MCF 10A (cell line): ENCODE measurements at regions not wholly inside any gene's neighbourhood (a gene's known extent, or its start where the extent isn't known, plus 50 kb on each side); places are given as distances from the start of the nearest gene placed in this dataset.

ENCODE experiments used
- BruUV-seq: library from RNA; stranded (reverse); fragments of 400-500 nt; replicated peaks from 2 replicates; lab custom pipeline; 2021; lab: Mats Ljungman, UMichigan
- CTCF ChIA-PET: fragments of 300-600 bp; sonication (Branson Sonifier 250); formaldehyde crosslinking; extraction: SDS; loops from one replicate; lab custom pipeline; 2021; ENCODE audit warnings: antibody characterized with exemption, inconsistent platforms; lab: Yijun Ruan, JAX
- POLR2A ChIA-PET: fragments of 300-600, 350-650 bp; sonication (Branson Sonifier 250); formaldehyde crosslinking; extraction: SDS; loops from one replicate; lab custom pipeline; 2020; ENCODE audit warnings: antibody characterized with exemption, inconsistent platforms; lab: Yijun Ruan, JAX
- DNase-seq: peaks from one replicate; pipeline ENCODE4 v3.0.0-alpha.2; 2018; ENCODE audit not compliant: unreplicated experiment
- H3K27ac Mint-ChIP-seq: one replicate; pipeline ENCODE4 v1.8.0; 2022; ENCODE audit warnings: mild to moderate bottlenecking, low read depth, mixed read lengths; ENCODE audit not compliant: unreplicated experiment
- H3K27me3 Mint-ChIP-seq: one replicate; pipeline ENCODE4 v1.8.0; 2022; ENCODE audit warnings: mixed read lengths; ENCODE audit not compliant: insufficient read depth, unreplicated experiment
- H3K36me3 Mint-ChIP-seq: one replicate; pipeline ENCODE4 v1.8.0; 2022; ENCODE audit warnings: mild to moderate bottlenecking, moderate library complexity, mixed read lengths; ENCODE audit not compliant: insufficient read depth, unreplicated experiment
- H3K4me1 Mint-ChIP-seq: one replicate; pipeline ENCODE4 v1.8.0; 2022; ENCODE audit warnings: mixed read lengths; ENCODE audit not compliant: insufficient read depth, unreplicated experiment
- H3K4me3 Mint-ChIP-seq: one replicate; pipeline ENCODE4 v1.8.0; 2022; ENCODE audit warnings: mild to moderate bottlenecking, moderate library complexity, mixed read lengths; ENCODE audit not compliant: unreplicated experiment
- H3K9me3 Mint-ChIP-seq: one replicate; pipeline ENCODE4 v1.8.0; 2022; ENCODE audit warnings: mixed read lengths; ENCODE audit not compliant: unreplicated experiment
- CTCF ChIP-seq: fragments of 200-600 bp; IDR thresholded peaks from one replicate; pipeline ENCODE4 v1.8.0; 2022; ENCODE audit warnings: antibody characterized with exemption, mild to moderate bottlenecking; ENCODE audit not compliant: unreplicated experiment
- intact Hi-C: fragments of 100-400 bp; cut with micrococcal nuclease; formaldehyde crosslinking; loops from 2 replicates; pipeline ENCODE4 v1.14.1; 2022

GRCh38 chr12:98397323-98398105 is 117.9 kb upstream of the TMPO start:
- TF ChIP-seq CTCF = peak; percentile 85
- H3K27me3 Mint-ChIP-seq = peaks cover 6% of the 10 kb centered on the region
- ChIA-PET POLR2A (interaction anchor here (0.7 to 1.3 kb wide), 2 partner anchors 12 to 67 kb away, joined by 3 read pairs; no protein-coding TSS in a partner anchor), CTCF (interaction anchor here (0.6 to 3.1 kb wide), 29 partner anchors 9 to 1827 kb away, joined by 3 to 21 read pairs (median 4); no protein-coding TSS in a partner anchor)
- H3K36me3 Mint-ChIP-seq = no peaks in the 10 kb centered on the region
- peak overlapping the region; percentile 29 for H3K27ac Mint-ChIP-seq
- H3K4me3 Mint-ChIP-seq = peak overlapping the region; percentile 74
- intact Hi-C loops = loop anchor here (1.0 to 2.0 kb wide), 2 partner anchors 1411 to 1819 kb away; no protein-coding TSS in a partner anchor
- peak; percentile 82 for DNase-seq
- H3K4me1 Mint-ChIP-seq = peaks cover 19% of the 10 kb centered on the region
- no peaks in the 10 kb centered on the region for H3K9me3 Mint-ChIP-seq
- no TSS peak for BruUV-seq

- ChIA-PET CTCF (interaction anchor here (0.7 to 3.1 kb wide), 12 partner anchors 9 to 1822 kb away, joined by 3 to 21 read pairs (median 6); no protein-coding TSS in a partner anchor), POLR2A (no interaction called here)
- no peaks in the 10 kb centered on the region for H3K9me3 Mint-ChIP-seq
Observed at GRCh38 chr12:98399532-98399931, 115.9 kb upstream of the TMPO start.

GRCh38 chr12:98401427-98401826 is 114.0 kb upstream of the TMPO start:
- CTCF ChIA-PET = interaction anchor here (0.6 to 1.4 kb wide), 6 partner anchors 13 to 1909 kb away, joined by 3 to 4 read pairs (median 4); no protein-coding TSS in a partner anchor
- H3K4me1 Mint-ChIP-seq = peaks cover 19% of the 10 kb centered on the region
- H3K36me3 Mint-ChIP-seq = no peaks in the 10 kb centered on the region
- no peak for TF ChIP-seq CTCF
- POLR2A ChIA-PET = no interaction called here
- intact Hi-C loops = no loop called here
- no peak overlapping the region for H3K27ac Mint-ChIP-seq
- no peaks in the 10 kb centered on the region for H3K9me3 Mint-ChIP-seq
- no TSS peak for BruUV-seq
- no peaks in the 10 kb centered on the region for H3K27me3 Mint-ChIP-seq
- no peak overlapping the region for H3K4me3 Mint-ChIP-seq
- DNase-seq = no peak

More at GRCh38 chr12:98399532-98399931, 115.9 kb upstream of the TMPO start:
- TF ChIP-seq CTCF = no peak
- Mint-ChIP-seq H3K36me3 (no peaks in the 10 kb centered on the region), H3K4me3 (no peak overlapping the region), H3K27ac (no peak overlapping the region), H3K4me1 (peaks cover 19% of the 10 kb centered on the region), H3K27me3 (no peaks in the 10 kb centered on the region)
- BruUV-seq = no TSS peak
- peak; percentile 68 for DNase-seq
- intact Hi-C loops = no loop called here

- ChIA-PET POLR2A (interaction anchor here (0.6 kb wide), 1 partner anchor 1824 kb away, joined by 3 read pairs; no protein-coding TSS in a partner anchor), CTCF (interaction anchor here (0.6 to 0.7 kb wide), 6 partner anchors 13 to 1152 kb away, joined by 3 to 4 read pairs (median 3); no protein-coding TSS in a partner anchor)
- peaks cover 19% of the 10 kb centered on the region for H3K4me1 Mint-ChIP-seq
- no peak overlapping the region for H3K27ac Mint-ChIP-seq
- DNase-seq = peak; percentile 50
- BruUV-seq = no TSS peak
- H3K27me3 Mint-ChIP-seq = no peaks in the 10 kb centered on the region
- no peak overlapping the region for H3K4me3 Mint-ChIP-seq
- intact Hi-C loops = no loop called here
- no peaks in the 10 kb centered on the region for H3K36me3 Mint-ChIP-seq
- no peak for TF ChIP-seq CTCF
- no peaks in the 10 kb centered on the region for H3K9me3 Mint-ChIP-seq
Observed at GRCh38 chr12:98402091-98402490, 113.3 kb upstream of the TMPO start.
